Activated T-cell treated with anti-CD3 and anti-CD28 coated beads, Interleukin-2, amount 50 U/mL, for 72 hours (primary cell): ENCODE measurements at regions not wholly inside any gene's neighbourhood (a gene's known extent, or its start where the extent isn't known, plus 50 kb on each side); places are given as distances from the start of the nearest gene placed in this dataset.

ENCODE experiments used
- ATAC-seq, 2 donors: fragments of 150-1000 bp; cut with Tn5 transposase; replicated peaks in 1 of 2; 2 replicates each; pipeline ENCODE4 v1.10.0; 2021; ENCODE audit warnings: moderate library complexity in 2 of 2, mild to moderate bottlenecking in 1 of 2
- DNase-seq, 2 donors: peaks; one replicate each; pipeline ENCODE4 v3.0.0; 2021 to 2022; ENCODE audit warnings: mixed read lengths in 1 of 2
- H3K27ac Mint-ChIP-seq: one replicate; pipeline ENCODE4 v1.8.0; 2022; ENCODE audit warnings: mild to moderate bottlenecking, moderate library complexity, mixed read lengths
- H3K27me3 Mint-ChIP-seq: one replicate; pipeline ENCODE4 v1.8.0; 2022; ENCODE audit warnings: low read depth, mixed read lengths
- H3K36me3 Mint-ChIP-seq, 2 donors: one replicate each; pipeline ENCODE4 v1.8.0; 2022; ENCODE audit warnings: mixed read lengths in 2 of 2, mild to moderate bottlenecking in 1 of 2; ENCODE audit not compliant: insufficient read depth in 2 of 2
- H3K4me1 Mint-ChIP-seq: one replicate; pipeline ENCODE4 v1.8.0; 2022; ENCODE audit warnings: low read depth, mixed read lengths
- H3K4me3 Mint-ChIP-seq, 2 donors: one replicate each; pipeline ENCODE4 v1.8.0; 2022; ENCODE audit warnings: mild to moderate bottlenecking in 2 of 2, mixed read lengths in 2 of 2, moderate library complexity in 2 of 2
- H3K9me3 Mint-ChIP-seq, 2 donors: one replicate each; pipeline ENCODE4 v1.8.0; 2022; ENCODE audit warnings: mixed read lengths in 2 of 2

DNA sequence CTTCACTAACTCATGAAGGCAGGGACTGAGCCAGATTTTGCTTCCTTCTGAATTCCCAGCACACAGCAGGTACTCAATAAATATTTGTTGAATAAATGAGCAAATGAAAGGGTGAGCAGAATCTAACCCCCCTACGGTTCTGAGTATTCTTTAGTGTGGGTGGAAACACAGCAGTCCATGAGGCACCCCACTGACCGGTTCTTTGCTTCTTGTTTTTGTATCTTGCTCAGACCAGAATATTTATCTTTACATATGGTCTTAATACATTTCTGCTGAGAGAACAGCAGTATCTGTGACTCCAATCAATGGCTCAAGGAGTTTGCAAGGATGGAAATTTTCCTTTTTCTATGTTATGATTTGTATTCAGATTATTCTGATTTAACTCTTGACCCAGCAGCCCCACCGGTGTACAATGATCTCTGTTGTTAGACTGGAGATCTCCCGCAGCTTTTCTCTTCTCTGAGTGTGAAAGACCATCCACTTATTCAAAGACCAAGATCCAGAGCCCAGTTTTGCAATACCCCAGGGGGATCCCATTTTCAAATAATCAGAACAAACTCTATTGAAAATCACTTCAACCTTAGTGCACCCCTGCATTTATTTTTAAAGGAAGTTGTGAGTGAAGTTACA, 506.5 kb upstream of the TNP1 start:
- Mint-ChIP-seq H3K27me3 (no peaks in the 10 kb centered on the region), H3K4me3 (no peak overlapping the region)

DNA sequence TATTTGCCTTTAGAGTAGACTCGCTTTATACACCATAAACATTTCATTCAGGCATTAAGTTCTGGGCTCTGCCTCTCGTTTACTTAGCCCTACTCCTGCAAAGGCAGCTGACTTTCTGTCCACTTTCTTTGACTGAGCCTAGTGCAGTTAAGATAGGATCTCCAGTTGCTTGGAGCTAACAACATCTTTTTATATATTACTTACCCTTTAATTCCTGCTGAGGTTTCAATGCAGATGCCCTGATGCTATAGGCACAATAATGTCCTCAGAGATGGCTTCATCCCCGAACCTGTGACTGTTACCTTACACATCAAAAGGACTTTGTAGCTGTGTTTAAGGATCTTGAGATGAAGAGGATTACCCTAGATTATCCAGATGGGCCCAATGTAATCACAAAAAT, 505.8 kb upstream of the TNP1 start:
- no peak for ATAC-seq
- no peaks in the 10 kb centered on the region for H3K9me3 Mint-ChIP-seq
- H3K27me3 Mint-ChIP-seq, result no peaks in the 10 kb centered on the region
- H3K4me3 Mint-ChIP-seq, result no peak overlapping the region
- H3K36me3 Mint-ChIP-seq, result no peaks in the 10 kb centered on the region
- peaks cover 6% of the 10 kb centered on the region for H3K4me1 Mint-ChIP-seq
- no peak overlapping the region for H3K27ac Mint-ChIP-seq
- DNase-seq, result no peak

More for the DNA sequence above, 506.5 kb upstream of the TNP1 start:
- Mint-ChIP-seq H3K36me3 (no peaks in the 10 kb centered on the region), H3K9me3 (no peaks in the 10 kb centered on the region), H3K27ac (no peak overlapping the region), H3K4me1 (peaks cover 6% of the 10 kb centered on the region)
- DNase-seq, result no peak
- no peak for ATAC-seq

DNA sequence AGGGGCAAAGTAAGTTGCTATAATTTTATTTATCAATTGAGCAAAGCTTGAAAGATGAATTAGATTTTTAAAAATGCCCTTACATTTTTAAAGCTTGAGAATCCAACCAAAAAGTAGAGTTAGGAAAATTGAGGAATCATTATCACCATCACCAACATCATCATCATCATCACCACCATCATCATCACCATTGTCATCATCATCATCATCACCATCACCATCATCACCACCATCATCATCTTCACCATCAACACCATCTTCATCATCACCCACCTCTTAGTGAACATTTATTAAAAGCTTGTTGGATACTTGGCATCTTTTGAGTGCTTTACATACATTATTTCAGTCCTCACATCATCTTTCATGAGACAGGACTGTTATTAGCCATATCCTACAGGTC, 504.4 kb upstream of the TNP1 start:
- no peak for DNase-seq
- Mint-ChIP-seq H3K27me3 (no peaks in the 10 kb centered on the region), H3K4me1 (no peaks in the 10 kb centered on the region), H3K4me3 (no peak overlapping the region), H3K9me3 (no peaks in the 10 kb centered on the region), H3K36me3 (no peaks in the 10 kb centered on the region), H3K27ac (no peak overlapping the region)
- ATAC-seq, result no peak

DNA sequence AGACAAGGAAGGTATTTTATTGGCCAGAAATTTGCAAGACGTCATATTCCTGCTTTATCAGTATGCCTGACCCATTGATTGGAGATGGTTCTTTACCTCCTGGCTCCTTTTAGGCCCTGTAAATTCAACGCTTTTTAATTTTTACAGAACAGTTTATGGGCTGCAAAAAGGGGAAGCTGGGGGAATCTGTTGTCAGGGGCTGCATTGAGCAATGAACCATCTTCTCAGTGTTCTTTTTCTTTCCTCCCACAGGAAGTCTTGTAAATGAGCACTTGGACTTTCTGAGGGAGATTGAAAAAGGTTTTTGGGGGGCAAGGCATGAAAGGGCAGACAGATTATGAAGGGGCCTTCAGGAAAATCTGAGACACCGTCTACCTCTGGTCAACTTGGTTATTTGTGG, 503.6 kb upstream of the TNP1 start:
- Mint-ChIP-seq H3K9me3 (no peaks in the 10 kb centered on the region), H3K4me1 (no peaks in the 10 kb centered on the region), H3K27ac (no peak overlapping the region), H3K27me3 (no peaks in the 10 kb centered on the region), H3K36me3 (no peaks in the 10 kb centered on the region), H3K4me3 (no peak overlapping the region)
- no peak for ATAC-seq
- DNase-seq, result no peak

DNA sequence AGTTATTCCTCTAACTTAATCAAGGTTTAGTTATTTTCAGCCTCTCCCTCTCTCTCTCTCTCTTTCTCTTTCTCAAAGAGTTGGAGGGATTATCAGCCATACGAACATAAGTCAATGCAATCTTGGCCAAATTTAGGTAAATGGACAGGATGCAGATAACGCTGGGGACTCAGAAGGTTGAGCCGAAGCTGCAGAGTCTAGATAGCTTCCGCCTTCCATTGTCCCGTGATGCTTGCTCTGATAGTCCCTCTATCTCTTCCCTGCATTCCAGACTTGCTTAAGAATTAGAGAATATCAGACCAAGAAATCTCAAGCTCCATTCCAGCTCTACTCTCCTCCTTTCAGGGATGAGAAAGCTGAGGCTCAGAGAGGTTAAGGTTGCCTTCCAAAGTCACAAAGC, 502.8 kb upstream of the TNP1 start:
- no peak overlapping the region for H3K4me3 Mint-ChIP-seq
- no peaks in the 10 kb centered on the region for H3K9me3 Mint-ChIP-seq
- H3K27ac Mint-ChIP-seq, result no peak overlapping the region
- no peaks in the 10 kb centered on the region for H3K36me3 Mint-ChIP-seq
- no peaks in the 10 kb centered on the region for H3K4me1 Mint-ChIP-seq
- DNase-seq (no peak), ATAC-seq (no peak)
- H3K27me3 Mint-ChIP-seq, result no peaks in the 10 kb centered on the region

DNA sequence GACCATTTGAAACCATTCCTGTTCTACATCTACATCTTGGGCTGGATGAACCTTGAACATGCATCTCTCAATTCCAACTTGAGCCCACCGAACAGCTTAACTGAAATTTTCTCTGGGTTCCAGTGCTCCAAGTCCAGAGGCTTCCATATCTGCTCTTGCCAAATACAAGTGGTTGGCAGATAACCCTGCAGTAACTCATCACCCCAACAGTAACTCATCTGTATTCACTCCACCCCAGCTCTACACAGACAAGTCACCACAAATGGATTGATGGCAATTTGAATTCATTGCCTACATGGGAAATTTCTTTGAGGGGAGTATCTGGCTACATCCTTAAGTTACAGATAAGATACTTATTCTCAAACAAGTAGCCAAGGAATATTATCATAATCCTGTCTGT, 502.4 kb upstream of the TNP1 start:
- Mint-ChIP-seq H3K9me3 (no peaks in the 10 kb centered on the region), H3K36me3 (no peaks in the 10 kb centered on the region), H3K4me1 (no peaks in the 10 kb centered on the region), H3K4me3 (no peak overlapping the region), H3K27ac (no peak overlapping the region), H3K27me3 (no peaks in the 10 kb centered on the region)
- DNase-seq (no peak), ATAC-seq (no peak)

DNA sequence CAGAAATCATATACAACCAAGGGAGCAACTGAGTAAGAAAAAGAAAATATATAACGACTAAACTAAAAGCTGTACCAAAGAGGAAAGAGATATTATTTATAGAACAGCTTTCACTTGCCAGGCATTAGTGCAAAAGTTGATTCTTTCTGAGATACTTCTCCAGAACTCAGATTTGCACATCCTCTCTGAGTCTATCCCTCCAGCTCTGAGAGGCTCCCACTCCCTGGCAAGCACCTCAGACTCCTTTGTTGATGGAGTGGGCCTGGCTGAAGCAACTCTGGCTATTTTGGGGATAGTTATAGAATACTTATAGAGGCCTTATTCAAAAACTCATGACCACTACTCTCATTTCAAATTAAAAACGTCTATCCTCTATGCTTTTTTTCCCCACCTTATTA, 501.6 kb upstream of the TNP1 start:
- H3K36me3 Mint-ChIP-seq, result no peaks in the 10 kb centered on the region
- DNase-seq (no peak), ATAC-seq (no peak)
- no peak overlapping the region for H3K27ac Mint-ChIP-seq
- no peaks in the 10 kb centered on the region for H3K4me1 Mint-ChIP-seq
- H3K9me3 Mint-ChIP-seq, result no peaks in the 10 kb centered on the region
- H3K4me3 Mint-ChIP-seq, result no peak overlapping the region
- no peaks in the 10 kb centered on the region for H3K27me3 Mint-ChIP-seq

DNA sequence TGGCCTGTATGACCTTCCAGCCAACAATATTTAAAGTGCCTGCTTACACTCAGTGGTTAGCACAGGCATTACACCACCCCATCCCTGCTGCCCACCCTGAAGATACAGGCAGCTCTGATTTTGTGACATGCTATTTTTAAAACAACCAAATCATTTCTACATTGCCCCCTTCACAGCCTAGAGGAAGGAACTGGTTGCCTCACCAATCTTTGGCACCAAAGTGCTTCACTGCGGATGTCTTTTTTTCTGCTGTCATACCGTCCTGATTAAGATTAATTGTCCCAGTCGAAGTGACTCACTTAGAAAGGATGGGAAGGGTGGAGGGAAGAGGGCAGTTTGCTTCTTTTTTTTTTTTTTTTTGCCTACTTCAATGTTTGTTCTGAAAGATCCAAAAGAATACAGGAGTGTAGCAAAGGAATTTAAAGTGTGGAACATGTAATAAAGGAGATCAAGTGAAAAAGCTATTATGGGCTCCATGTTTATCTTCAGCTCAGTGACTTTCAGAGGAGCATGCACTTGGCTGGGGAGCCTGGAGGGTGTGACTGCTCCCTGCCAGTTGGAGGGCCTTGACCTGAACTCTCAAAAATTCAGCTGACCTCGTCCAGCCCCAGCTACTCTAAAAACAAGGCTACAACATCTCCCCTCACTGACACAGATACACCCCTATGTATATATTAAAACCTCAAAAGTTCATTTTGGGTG, 501.1 kb upstream of the TNP1 start:
- Mint-ChIP-seq H3K4me3 (no peak overlapping the region), H3K27ac (no peak overlapping the region), H3K9me3 (no peaks in the 10 kb centered on the region), H3K27me3 (no peaks in the 10 kb centered on the region), H3K36me3 (no peaks in the 10 kb centered on the region), H3K4me1 (no peaks in the 10 kb centered on the region)
- DNase-seq (no peak), ATAC-seq (no peak)

DNA sequence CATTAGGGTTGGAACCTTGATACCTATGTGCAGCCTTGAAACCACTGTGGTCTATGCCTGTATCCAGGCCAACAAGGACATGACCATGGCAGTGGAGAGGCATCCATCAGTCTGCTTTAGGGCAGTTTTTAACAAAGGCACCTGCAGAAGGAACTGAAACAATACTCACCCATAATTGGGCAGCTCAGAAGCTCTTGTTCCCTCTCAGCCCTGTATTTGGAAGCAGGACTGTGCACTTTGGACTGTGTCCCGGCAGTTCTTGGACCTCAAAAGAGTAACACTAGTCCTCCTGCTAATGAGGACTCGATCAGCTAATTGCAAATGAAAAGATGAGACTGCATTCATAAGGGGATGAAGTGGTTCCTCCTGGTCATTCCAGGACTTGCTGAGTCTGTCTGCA, 500.2 kb upstream of the TNP1 start:
- H3K9me3 Mint-ChIP-seq, result no peaks in the 10 kb centered on the region
- DNase-seq (no peak), ATAC-seq (no peak)
- no peaks in the 10 kb centered on the region for H3K36me3 Mint-ChIP-seq
- H3K4me3 Mint-ChIP-seq, result no peak overlapping the region
- H3K27me3 Mint-ChIP-seq, result no peaks in the 10 kb centered on the region
- no peak overlapping the region for H3K27ac Mint-ChIP-seq
- no peaks in the 10 kb centered on the region for H3K4me1 Mint-ChIP-seq

DNA sequence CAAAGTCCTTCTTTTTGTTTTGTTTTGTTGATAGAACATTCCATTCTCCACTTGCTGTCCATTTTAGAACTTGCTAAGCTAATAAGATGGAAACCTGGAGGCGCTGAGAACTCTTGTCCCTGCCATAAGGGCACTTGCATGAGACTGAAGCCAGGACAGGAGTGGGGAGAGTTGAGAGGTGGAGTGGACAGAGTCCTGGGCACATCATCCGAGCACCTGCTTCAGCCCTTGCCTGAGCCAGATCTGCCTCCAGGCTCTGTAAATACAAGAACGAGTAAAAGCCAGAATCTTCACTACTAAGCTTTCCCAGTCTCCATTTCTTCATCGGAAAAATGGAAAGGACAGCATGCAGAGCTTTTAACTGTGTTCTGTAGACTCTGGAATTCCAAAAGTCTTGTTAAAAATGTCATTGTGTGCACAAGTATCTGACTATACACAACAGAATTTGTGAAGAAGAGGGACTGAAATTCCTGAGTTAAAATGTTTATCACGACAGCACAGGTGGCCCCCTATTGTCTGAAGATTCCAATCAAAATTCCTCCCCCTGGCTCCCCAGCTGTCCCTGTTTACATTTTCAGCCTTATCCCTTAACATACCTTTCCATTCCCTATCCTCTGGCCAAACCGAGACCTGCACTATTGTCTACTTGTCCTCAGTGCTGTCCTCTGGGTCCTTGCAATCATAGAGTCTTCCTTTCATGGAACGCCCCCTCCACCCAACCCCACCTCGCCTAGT, 498.2 kb upstream of the TNP1 start:
- Mint-ChIP-seq H3K27me3 (no peaks in the 10 kb centered on the region), H3K9me3 (no peaks in the 10 kb centered on the region), H3K36me3 (no peaks in the 10 kb centered on the region), H3K4me1 (no peaks in the 10 kb centered on the region), H3K4me3 (no peak overlapping the region), H3K27ac (no peak overlapping the region)
- ATAC-seq (no peak), DNase-seq (no peak)

DNA sequence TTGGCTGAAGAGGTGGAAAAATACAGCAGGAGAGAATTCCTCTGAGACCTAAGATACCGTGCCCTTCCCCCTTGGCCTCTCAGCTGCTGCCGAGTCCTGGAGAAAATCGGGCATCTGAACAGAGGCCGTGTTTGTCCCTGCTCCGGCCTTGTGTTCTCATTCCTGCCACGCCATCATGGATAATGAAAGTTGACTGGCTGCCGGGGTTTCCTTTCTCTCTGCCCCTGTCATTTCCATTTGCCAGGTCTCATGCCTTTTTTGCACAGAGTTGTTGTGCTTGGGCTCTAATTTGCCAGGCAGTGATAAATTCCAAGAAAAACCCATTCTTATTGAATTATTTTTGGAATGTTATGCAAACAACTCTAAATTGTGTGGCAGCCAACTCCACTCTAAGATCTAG, 496.9 kb upstream of the TNP1 start:
- no peak for DNase-seq
- Mint-ChIP-seq H3K36me3 (no peaks in the 10 kb centered on the region), H3K4me3 (no peak overlapping the region), H3K9me3 (no peaks in the 10 kb centered on the region), H3K27me3 (no peaks in the 10 kb centered on the region), H3K4me1 (no peaks in the 10 kb centered on the region), H3K27ac (no peak overlapping the region)
- no peak for ATAC-seq

DNA sequence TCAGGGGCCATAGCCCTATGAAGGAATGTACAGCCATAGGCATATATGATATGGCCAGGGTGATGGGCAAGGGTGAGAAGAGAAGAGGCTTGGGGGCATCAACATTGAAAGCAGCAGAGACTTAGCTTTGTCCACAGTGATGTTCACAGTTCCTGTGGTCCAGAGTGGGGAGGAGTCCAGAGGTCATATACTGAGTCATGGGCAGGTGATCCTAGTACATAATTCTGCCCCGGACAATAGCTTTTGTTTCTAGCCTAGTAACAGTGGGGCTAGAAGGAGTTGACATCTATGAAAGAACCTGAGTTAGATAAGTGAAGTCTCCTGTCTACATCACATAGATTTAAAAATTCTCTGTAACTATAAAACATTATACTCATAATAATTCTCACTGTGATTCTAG, 496.3 kb upstream of the TNP1 start:
- Mint-ChIP-seq H3K4me3 (no peak overlapping the region), H3K36me3 (no peaks in the 10 kb centered on the region), H3K4me1 (no peaks in the 10 kb centered on the region), H3K27me3 (no peaks in the 10 kb centered on the region), H3K9me3 (no peaks in the 10 kb centered on the region), H3K27ac (no peak overlapping the region)
- DNase-seq (no peak), ATAC-seq (no peak)

DNA sequence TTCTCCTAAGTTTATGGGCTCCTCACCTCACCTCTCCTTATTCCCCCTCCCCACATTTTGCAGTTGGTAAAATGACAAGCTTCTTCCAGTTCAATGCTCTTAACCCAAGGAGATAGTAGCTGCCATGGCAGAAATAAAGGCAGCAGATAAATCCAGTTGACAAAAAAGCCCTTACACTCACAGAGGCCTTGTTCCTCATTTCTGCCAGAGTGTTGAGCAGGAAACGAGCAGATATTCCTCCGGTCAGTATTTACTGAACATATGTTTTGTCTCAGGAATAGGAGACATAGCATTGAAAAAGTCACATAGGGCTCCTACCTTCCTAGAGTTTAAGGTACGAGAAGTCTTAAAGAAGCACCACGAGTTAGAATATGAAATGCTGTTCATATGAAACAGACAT, 493.7 kb upstream of the TNP1 start:
- H3K4me3 Mint-ChIP-seq, result no peak overlapping the region
- no peaks in the 10 kb centered on the region for H3K4me1 Mint-ChIP-seq
- H3K36me3 Mint-ChIP-seq, result no peaks in the 10 kb centered on the region
- no peak for ATAC-seq
- H3K27ac Mint-ChIP-seq, result no peak overlapping the region
- no peak for DNase-seq
- no peaks in the 10 kb centered on the region for H3K27me3 Mint-ChIP-seq
- H3K9me3 Mint-ChIP-seq, result peaks cover 0 to 6% of the 10 kb centered on the region in 2 donors

DNA sequence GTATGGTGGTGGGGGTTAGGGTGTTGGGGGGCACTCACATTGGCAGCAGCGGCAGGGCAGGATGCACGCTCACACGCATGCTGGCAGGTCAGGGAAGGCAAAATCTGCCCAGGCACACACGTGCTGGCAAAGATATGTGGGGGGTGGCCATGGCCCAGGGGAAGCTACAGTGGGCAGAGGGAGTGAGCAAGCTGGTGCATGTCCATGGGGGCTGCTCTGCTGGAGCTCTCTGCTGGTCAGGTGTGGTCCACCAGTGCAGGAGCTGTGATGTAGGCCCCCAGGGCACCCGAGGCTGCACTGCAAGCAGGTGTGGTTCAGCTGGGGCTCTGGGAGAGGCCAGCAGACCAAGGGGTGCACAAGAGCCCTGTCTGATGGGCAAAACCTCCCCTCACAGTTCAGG, 491.5 kb upstream of the TNP1 start:
- Mint-ChIP-seq H3K4me1 (no peaks in the 10 kb centered on the region), H3K9me3 (peaks cover 0 to 15% of the 10 kb centered on the region in 2 donors), H3K36me3 (no peaks in the 10 kb centered on the region), H3K27me3 (no peaks in the 10 kb centered on the region), H3K27ac (no peak overlapping the region), H3K4me3 (no peak overlapping the region)
- ATAC-seq (no peak), DNase-seq (no peak)
